Transverse colon (tissue), 3 donors: ENCODE measurements at regions not wholly inside any gene's neighbourhood (a gene's known extent, or its start where the extent isn't known, plus 50 kb on each side); places are given as distances from the start of the nearest gene placed in this dataset.

ENCODE experiments used
- CTCF ChIP-seq, 5 experiments: fragments of 200-600 bp in 3 of 5; fragments of 450-650 bp in 2 of 5; sonication (generic) in 3 of 5; IDR thresholded peaks; 1 replicate in 2 of 5; 2 replicates in 3 of 5; pipeline ENCODE4 v1.5.1; 2016 to 2017; ENCODE audit warnings: antibody characterized with exemption in 5 of 5, inconsistent platforms in 3 of 5, mild to moderate bottlenecking in 2 of 5, moderate library complexity in 1 of 5
- POLR2A ChIP-seq: fragments of 450-650 bp; IDR thresholded peaks from one replicate; pipeline ENCODE4 v1.6.1; 2016; ENCODE audit warnings: antibody characterized with exemption, mild to moderate bottlenecking, moderate library complexity

DNA sequence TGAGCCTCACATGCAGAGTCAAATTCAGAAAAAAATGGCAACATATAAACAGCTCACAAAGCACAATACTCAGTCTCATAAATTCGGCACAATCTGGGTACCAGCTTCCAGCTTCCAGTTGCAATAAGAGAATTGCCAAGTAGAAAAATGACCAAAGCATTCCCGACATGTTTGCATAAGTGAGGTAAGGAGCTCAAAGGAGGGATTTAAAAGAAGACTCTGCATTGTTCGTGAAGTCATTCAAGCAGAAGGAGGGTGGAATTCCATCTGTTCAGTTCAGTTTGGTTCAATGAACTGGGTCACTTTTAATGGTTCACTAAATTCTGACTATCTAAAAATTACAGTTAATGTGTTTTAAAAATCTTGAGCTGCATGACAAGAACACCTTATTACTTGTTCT is 106.7 kb upstream of the KLHL14 start:
- TF ChIP-seq POLR2A = no peak
- TF ChIP-seq CTCF (IDR thresholded peaks at IDR 0.05) = no peak
